Stimulated activated naive CD8-positive, alpha-beta T cell treated with anti-CD3 and anti-CD28 coated beads, Interleukin-15, amount 100 ng/mL, for 72 hours (primary cell): ENCODE measurements at regions not wholly inside any gene's neighbourhood (a gene's known extent, or its start where the extent isn't known, plus 50 kb on each side); places are given as distances from the start of the nearest gene placed in this dataset.

Experiments
- ATAC-seq: fragments of 150-1000 bp; cut with Tn5 transposase; 2 replicates; pipeline ENCODE4 v1.10.0; 2021; ENCODE audit warnings: mild to moderate bottlenecking, moderate library complexity
- DNase-seq, 2 donors: peaks; one replicate each; pipeline ENCODE4 v3.0.0; 2021 to 2022
- H3K27ac Mint-ChIP-seq, 2 donors: one replicate each; pipeline ENCODE4 v1.8.0; 2022; ENCODE audit warnings: mild to moderate bottlenecking in 2 of 2, mixed read lengths in 2 of 2, moderate library complexity in 2 of 2
- H3K27me3 Mint-ChIP-seq: one replicate; pipeline ENCODE4 v1.8.0; 2022; ENCODE audit warnings: mixed read lengths
- H3K4me1 Mint-ChIP-seq: one replicate; pipeline ENCODE4 v1.8.0; 2022; ENCODE audit warnings: mild to moderate bottlenecking, mixed read lengths
- H3K4me3 Mint-ChIP-seq, 2 donors: one replicate each; pipeline ENCODE4 v1.8.0; 2022; ENCODE audit warnings: mild to moderate bottlenecking in 2 of 2, mixed read lengths in 2 of 2, moderate library complexity in 1 of 2
- H3K9me3 Mint-ChIP-seq, 2 donors: one replicate each; pipeline ENCODE4 v1.8.0; 2022; ENCODE audit warnings: mixed read lengths in 2 of 2

GRCh38 chr1:239053279-239053678 is 333.1 kb upstream of the CHRM3 start:
- ATAC-seq: no peak
- Mint-ChIP-seq H3K27ac (no peak overlapping the region), H3K4me3 (no peak overlapping the region), H3K27me3 (no peaks in the 10 kb centered on the region), H3K9me3 (peaks cover 20 to 28% of the 10 kb centered on the region in 2 donors), H3K4me1 (no peaks in the 10 kb centered on the region)
- no peak for DNase-seq

- DNase-seq (no peak), ATAC-seq (no peak)
- H3K27me3 Mint-ChIP-seq: no peaks in the 10 kb centered on the region
- H3K4me1 Mint-ChIP-seq: no peaks in the 10 kb centered on the region
- no peak overlapping the region for H3K4me3 Mint-ChIP-seq
- H3K27ac Mint-ChIP-seq: no peak overlapping the region
- peaks cover 6 to 14% of the 10 kb centered on the region in 2 donors for H3K9me3 Mint-ChIP-seq
Measured at GRCh38 chr1:239049571-239049970, 336.8 kb upstream of the CHRM3 start.

GRCh38 chr1:239044829-239045228 is 341.5 kb upstream of the CHRM3 start:
- no peak for ATAC-seq

GRCh38 chr1:239040523-239040922 is 345.8 kb upstream of the CHRM3 start:
- no peak for DNase-seq
- peaks cover 4 to 9% of the 10 kb centered on the region in 2 donors for H3K9me3 Mint-ChIP-seq
- H3K4me3 Mint-ChIP-seq: no peak overlapping the region
- no peak for ATAC-seq
- H3K4me1 Mint-ChIP-seq: no peaks in the 10 kb centered on the region
- H3K27me3 Mint-ChIP-seq: no peaks in the 10 kb centered on the region
- no peak overlapping the region for H3K27ac Mint-ChIP-seq

More at GRCh38 chr1:239044829-239045228, 341.5 kb upstream of the CHRM3 start:
- no peak for DNase-seq
- Mint-ChIP-seq H3K27ac (no peak overlapping the region), H3K4me3 (no peak overlapping the region), H3K27me3 (no peaks in the 10 kb centered on the region), H3K9me3 (peaks cover 8 to 9% of the 10 kb centered on the region in 2 donors), H3K4me1 (no peaks in the 10 kb centered on the region)

- no peaks in the 10 kb centered on the region for H3K4me1 Mint-ChIP-seq
- DNase-seq (no peak), ATAC-seq (no peak)
- H3K4me3 Mint-ChIP-seq: no peak overlapping the region
- H3K27me3 Mint-ChIP-seq: no peaks in the 10 kb centered on the region
- no peak overlapping the region for H3K27ac Mint-ChIP-seq
- H3K9me3 Mint-ChIP-seq: peaks cover 8 to 9% of the 10 kb centered on the region in 2 donors
Measured at GRCh38 chr1:239031310-239031709, 355.1 kb upstream of the CHRM3 start.

GRCh38 chr1:239025997-239026694 is 360.2 kb upstream of the CHRM3 start:
- DNase-seq: no peak
- H3K4me1 Mint-ChIP-seq: no peaks in the 10 kb centered on the region
- peaks cover 5% of the 10 kb centered on the region in 2 donors for H3K9me3 Mint-ChIP-seq
- H3K27ac Mint-ChIP-seq: no peak overlapping the region
- no peak overlapping the region for H3K4me3 Mint-ChIP-seq
- no peak for ATAC-seq
- no peaks in the 10 kb centered on the region for H3K27me3 Mint-ChIP-seq

GRCh38 chr1:239025223-239025622 is 361.1 kb upstream of the CHRM3 start:
- Mint-ChIP-seq H3K27me3 (no peaks in the 10 kb centered on the region), H3K27ac (no peak overlapping the region), H3K4me3 (no peak overlapping the region), H3K4me1 (no peaks in the 10 kb centered on the region), H3K9me3 (peaks cover 0 to 9% of the 10 kb centered on the region in 2 donors)
- no peak for ATAC-seq
- no peak for DNase-seq

GRCh38 chr1:239023732-239024360 is 362.5 kb upstream of the CHRM3 start:
- H3K9me3 Mint-ChIP-seq: peaks cover 0 to 9% of the 10 kb centered on the region in 2 donors
- ATAC-seq (no peak), DNase-seq (no peak)
- no peak overlapping the region for H3K27ac Mint-ChIP-seq
- H3K27me3 Mint-ChIP-seq: no peaks in the 10 kb centered on the region
- H3K4me3 Mint-ChIP-seq: no peak overlapping the region
- no peaks in the 10 kb centered on the region for H3K4me1 Mint-ChIP-seq

- Mint-ChIP-seq H3K4me3 (no peak overlapping the region), H3K27ac (no peak overlapping the region), H3K9me3 (peaks cover 7 to 12% of the 10 kb centered on the region in 2 donors), H3K27me3 (no peaks in the 10 kb centered on the region), H3K4me1 (no peaks in the 10 kb centered on the region)
- no peak for ATAC-seq
- DNase-seq: no peak
Measured at GRCh38 chr1:239016337-239016736, 370.0 kb upstream of the CHRM3 start.

GRCh38 chr1:239011382-239011781 is 375.0 kb upstream of the CHRM3 start:
- Mint-ChIP-seq H3K4me1 (no peaks in the 10 kb centered on the region), H3K4me3 (no peak overlapping the region), H3K9me3 (peaks cover 3 to 7% of the 10 kb centered on the region in 2 donors), H3K27me3 (no peaks in the 10 kb centered on the region), H3K27ac (no peak overlapping the region)
- DNase-seq (no peak), ATAC-seq (no peak)

GRCh38 chr1:239008568-239008967 is 377.8 kb upstream of the CHRM3 start:
- no peaks in the 10 kb centered on the region for H3K4me1 Mint-ChIP-seq
- H3K9me3 Mint-ChIP-seq: peaks cover 0 to 7% of the 10 kb centered on the region in 2 donors
- H3K4me3 Mint-ChIP-seq: no peak overlapping the region
- no peaks in the 10 kb centered on the region for H3K27me3 Mint-ChIP-seq
- no peak for DNase-seq
- H3K27ac Mint-ChIP-seq: no peak overlapping the region
- no peak for ATAC-seq

- H3K9me3 Mint-ChIP-seq: no peaks in the 10 kb centered on the region
- DNase-seq: no peak
- no peak overlapping the region for H3K27ac Mint-ChIP-seq
- H3K4me3 Mint-ChIP-seq: no peak overlapping the region
- ATAC-seq: no peak
- no peaks in the 10 kb centered on the region for H3K4me1 Mint-ChIP-seq
- no peaks in the 10 kb centered on the region for H3K27me3 Mint-ChIP-seq
Measured at GRCh38 chr1:239006276-239006675, 380.1 kb upstream of the CHRM3 start.

GRCh38 chr1:238999944-239000343 is 386.4 kb upstream of the CHRM3 start:
- ATAC-seq (no peak), DNase-seq (no peak)
- H3K27me3 Mint-ChIP-seq: no peaks in the 10 kb centered on the region
- no peak overlapping the region for H3K4me3 Mint-ChIP-seq
- H3K9me3 Mint-ChIP-seq: peaks cover 0 to 6% of the 10 kb centered on the region in 2 donors
- no peak overlapping the region for H3K27ac Mint-ChIP-seq
- no peaks in the 10 kb centered on the region for H3K4me1 Mint-ChIP-seq

GRCh38 chr1:238998577-238998976 is 387.8 kb upstream of the CHRM3 start:
- Mint-ChIP-seq H3K4me1 (no peaks in the 10 kb centered on the region), H3K27me3 (no peaks in the 10 kb centered on the region), H3K4me3 (no peak overlapping the region), H3K9me3 (peaks cover 0 to 6% of the 10 kb centered on the region in 2 donors), H3K27ac (no peak overlapping the region)
- ATAC-seq (no peak), DNase-seq (no peak)

- no peak for ATAC-seq
- no peak overlapping the region for H3K27ac Mint-ChIP-seq
- no peak for DNase-seq
- H3K27me3 Mint-ChIP-seq: no peaks in the 10 kb centered on the region
- H3K4me1 Mint-ChIP-seq: no peaks in the 10 kb centered on the region
- H3K4me3 Mint-ChIP-seq: no peak overlapping the region
- no peaks in the 10 kb centered on the region for H3K9me3 Mint-ChIP-seq
Measured at GRCh38 chr1:238991765-238992495, 394.4 kb upstream of the CHRM3 start.

GRCh38 chr1:238985312-238985711 is 401.1 kb upstream of the CHRM3 start:
- DNase-seq (no peak), ATAC-seq (no peak)
- no peaks in the 10 kb centered on the region for H3K9me3 Mint-ChIP-seq
- H3K4me1 Mint-ChIP-seq: no peaks in the 10 kb centered on the region
- no peaks in the 10 kb centered on the region for H3K27me3 Mint-ChIP-seq
- H3K4me3 Mint-ChIP-seq: no peak overlapping the region
- no peak overlapping the region for H3K27ac Mint-ChIP-seq
